GM18517 (cell line): ENCODE measurements at regions not wholly inside any gene's neighbourhood (a gene's known extent, or its start where the extent isn't known, plus 50 kb on each side); places are given as distances from the start of the nearest gene placed in this dataset.

Experiments used
- ATAC-seq: cut with Tn5 transposase; IDR thresholded peaks from one replicate; pipeline ENCODE4 v1.9.1; 2021; ENCODE audit warnings: mild to moderate bottlenecking, moderate library complexity; ENCODE audit not compliant: unreplicated experiment

- no peak for ATAC-seq
Observed at GRCh38 chr7:25762511-25763462, 389.2 kb upstream of the NFE2L3 start.

- no peak for ATAC-seq
Observed at GRCh38 chr7:25763463-25763860, 388.5 kb upstream of the NFE2L3 start.

GRCh38 chr7:25765110-25765655, 386.8 kb upstream of the NFE2L3 start:
- ATAC-seq: no peak

- no peak for ATAC-seq
Observed at GRCh38 chr7:25770235-25770634, 381.8 kb upstream of the NFE2L3 start.

GRCh38 chr7:25770670-25771069, 381.3 kb upstream of the NFE2L3 start:
- no peak for ATAC-seq

GRCh38 chr7:25771491-25771890, 380.5 kb upstream of the NFE2L3 start:
- ATAC-seq: no peak

GRCh38 chr7:25772802-25773201, 379.2 kb upstream of the NFE2L3 start:
- no peak for ATAC-seq

- ATAC-seq: no peak
Observed at GRCh38 chr7:25774675-25775074, 377.3 kb upstream of the NFE2L3 start.

GRCh38 chr7:25775570-25775969, 376.4 kb upstream of the NFE2L3 start:
- no peak for ATAC-seq

GRCh38 chr7:25775999-25776743, 375.8 kb upstream of the NFE2L3 start:
- no peak for ATAC-seq

GRCh38 chr7:25776744-25777123, 375.3 kb upstream of the NFE2L3 start:
- no peak for ATAC-seq

- ATAC-seq: no peak
Observed at GRCh38 chr7:25777969-25778708, 373.9 kb upstream of the NFE2L3 start.

GRCh38 chr7:25779002-25779546, 372.9 kb upstream of the NFE2L3 start:
- ATAC-seq: no peak

- ATAC-seq: no peak
Observed at GRCh38 chr7:25780904-25781303, 371.1 kb upstream of the NFE2L3 start.

- ATAC-seq: no peak
Observed at GRCh38 chr7:25781704-25782103, 370.3 kb upstream of the NFE2L3 start.

- no peak for ATAC-seq
Observed at GRCh38 chr7:25786936-25787335, 365.1 kb upstream of the NFE2L3 start.

GRCh38 chr7:25787336-25787735, 364.7 kb upstream of the NFE2L3 start:
- no peak for ATAC-seq

- no peak for ATAC-seq
Observed at GRCh38 chr7:25788371-25788770, 363.6 kb upstream of the NFE2L3 start.

- ATAC-seq: no peak
Observed at GRCh38 chr7:25788961-25789620, 362.9 kb upstream of the NFE2L3 start.
